Stimulated activated CD8-positive, alpha-beta memory T cell treated with anti-CD3 and anti-CD28 coated beads, Interleukin-15, amount 100 ng/mL, for 48 hours (primary cell): ENCODE measurements at regions not wholly inside any gene's neighbourhood (a gene's known extent, or its start where the extent isn't known, plus 50 kb on each side); places are given as distances from the start of the nearest gene placed in this dataset.
"Not testable (repeated sequence)": the region's sequence is repeated elsewhere in the genome, so short reads cannot be mapped to it uniquely, and the experiment has no call there.

Source experiments
- DNase-seq, 2 donors: peaks; one replicate each; pipeline ENCODE4 v3.0.0-alpha.2; 2020; ENCODE audit warnings: low read depth in 2 of 2

DNA sequence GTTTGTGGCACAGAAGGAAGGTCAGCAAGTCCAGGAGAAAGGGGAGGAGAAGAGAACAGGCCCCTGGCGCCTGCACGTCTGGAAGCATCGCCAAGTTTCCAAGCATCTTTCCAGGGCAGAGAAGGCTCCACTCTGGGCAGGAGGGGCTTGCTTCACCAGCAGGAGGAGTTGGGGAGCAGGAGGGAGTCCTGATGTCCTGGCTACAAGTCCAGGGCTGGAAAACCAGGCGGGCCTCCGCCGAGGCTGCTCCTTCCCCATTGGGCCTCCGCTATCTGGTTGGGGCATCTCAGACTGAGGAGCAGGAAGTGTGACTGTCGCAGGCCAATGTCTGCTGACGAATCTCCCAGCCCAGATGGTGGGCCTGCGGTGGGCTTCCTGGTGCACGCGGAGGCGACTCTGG is 421.9 kb downstream of the PREX1 start:
- peak in 1 of 2 donors; percentile 27 for DNase-seq

DNA sequence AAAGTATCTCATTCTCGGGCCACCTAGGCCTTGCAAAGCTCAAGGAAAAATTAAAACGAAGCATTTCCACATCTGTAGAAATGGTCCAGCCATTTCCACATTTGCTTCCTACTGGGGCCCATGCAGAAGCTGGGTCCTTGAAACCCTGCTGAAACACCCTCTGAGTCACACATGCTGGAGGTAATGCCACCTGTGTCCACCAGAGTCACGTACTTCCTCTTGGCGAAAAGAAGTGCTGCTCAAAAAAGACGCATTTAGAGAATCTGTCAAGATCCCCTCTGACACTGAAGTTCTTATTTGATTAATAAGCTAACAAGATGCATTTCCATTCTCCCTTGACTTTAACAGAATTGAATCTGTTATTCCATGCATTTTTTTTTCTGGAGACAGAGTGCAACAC is 423.2 kb downstream of the PREX1 start:
- no peak for DNase-seq

DNA sequence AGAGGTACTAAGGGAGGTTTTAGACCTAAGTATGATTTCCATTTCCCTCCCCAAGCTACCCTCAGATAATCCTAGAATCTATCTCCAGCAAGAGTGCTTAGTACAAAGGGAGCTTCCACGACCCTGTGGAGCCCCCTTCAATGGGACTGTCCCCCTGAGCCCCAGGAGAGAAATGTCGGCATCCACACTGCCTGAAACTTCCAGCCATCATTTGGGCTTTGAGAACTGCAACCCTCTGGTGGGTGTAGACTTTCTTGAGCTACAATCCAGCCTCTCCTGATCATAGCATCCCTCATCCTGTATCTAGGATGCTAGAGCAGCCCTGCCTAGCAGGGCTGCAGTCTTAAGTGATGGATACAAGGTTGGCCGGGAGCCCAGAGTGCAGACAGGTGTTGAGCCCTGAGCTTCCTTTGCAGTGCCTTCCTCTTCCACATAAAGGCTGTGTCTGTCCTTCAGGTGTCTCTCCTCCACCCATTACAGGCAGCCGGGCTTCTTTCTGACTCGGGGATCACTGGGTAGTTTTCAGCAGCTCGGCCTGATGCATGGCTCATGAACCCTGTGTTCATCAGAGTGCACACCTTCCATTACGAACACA is 424.5 kb downstream of the PREX1 start:
- no peak for DNase-seq

DNA sequence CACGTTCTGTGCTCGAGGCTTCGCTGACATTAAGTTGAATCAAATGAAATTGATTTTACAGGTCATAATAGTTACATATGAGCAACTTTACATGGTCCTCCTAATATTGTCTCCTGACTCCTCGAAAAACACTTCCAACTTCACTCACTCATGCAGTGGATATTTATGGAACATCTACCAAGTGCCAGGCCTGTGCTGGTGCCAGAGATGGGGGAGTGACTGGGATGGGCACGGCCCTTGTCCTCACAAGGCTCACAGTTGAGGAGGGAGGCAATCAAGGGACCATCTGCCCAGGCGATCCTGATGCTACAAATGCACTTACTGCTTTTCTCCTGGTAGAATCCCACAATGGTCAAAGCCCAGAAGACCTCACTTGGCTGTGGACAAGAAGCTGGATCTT is 426.4 kb downstream of the PREX1 start:
- DNase-seq, result no peak

DNA sequence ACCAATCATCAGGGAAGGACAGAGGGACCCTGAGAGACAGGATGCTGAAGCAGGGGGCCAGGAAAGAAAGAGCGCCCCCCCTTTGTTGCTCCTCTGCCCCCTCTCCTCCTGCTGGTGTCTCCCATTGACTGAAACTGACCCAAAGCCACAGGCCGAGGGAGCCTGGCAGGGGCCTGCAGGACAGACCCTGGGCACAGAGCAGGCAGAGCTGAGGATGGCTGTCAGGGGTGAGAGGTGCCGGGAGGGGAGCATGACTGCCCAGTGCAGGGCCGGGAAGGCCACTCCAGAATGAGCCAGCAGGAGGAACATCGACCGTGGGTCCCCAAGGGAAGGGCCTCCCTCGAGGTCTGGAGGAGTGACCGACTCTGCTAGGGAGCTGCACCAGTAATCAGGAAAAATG is 427.8 kb downstream of the PREX1 start:
- DNase-seq, result no peak

DNA sequence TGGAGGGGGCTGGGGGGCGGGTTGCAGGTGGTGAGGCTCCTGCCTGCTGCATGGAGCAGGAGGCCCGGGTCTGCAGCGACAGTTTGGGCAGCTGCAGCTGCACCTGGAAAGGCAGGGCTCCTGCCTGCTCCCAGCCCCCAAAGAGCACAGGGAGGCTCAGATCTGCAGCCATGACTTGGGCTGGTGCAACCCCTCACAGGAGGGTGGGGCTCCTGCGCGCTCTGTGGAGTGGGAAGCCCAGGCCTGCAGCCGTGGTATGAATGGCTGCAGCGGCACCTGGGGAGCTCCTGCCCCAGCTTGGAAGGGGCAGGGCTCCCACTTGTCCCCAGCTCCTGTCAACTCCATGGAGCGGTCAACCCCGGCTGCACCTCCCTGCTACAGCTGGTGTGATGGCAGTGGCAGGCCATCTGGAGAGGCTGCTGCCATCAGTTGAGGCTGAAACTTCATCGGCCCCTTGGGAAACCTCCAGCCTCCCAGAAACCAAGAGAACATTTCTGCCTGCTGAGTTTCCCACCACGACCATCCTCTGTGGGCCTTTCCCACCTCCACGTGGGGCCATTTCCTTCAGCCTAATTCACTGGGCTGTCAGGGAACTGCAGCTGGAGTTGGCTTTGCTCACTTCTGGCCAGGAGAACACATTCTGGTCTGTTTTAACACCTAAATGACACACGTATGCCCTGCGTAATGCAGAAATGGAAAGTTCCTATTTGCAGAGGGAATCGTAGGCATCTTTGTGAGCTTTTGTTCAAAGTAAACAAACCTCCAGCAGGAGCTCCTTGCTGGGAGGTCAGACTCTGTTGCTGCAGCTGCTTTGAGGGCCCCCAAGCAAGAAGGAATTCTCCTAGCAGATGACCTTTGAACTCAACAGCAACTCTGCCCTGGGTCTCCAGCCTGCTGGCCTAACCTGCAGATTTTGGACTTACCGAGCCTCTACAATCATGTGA is 429.0 kb downstream of the PREX1 start:
- no peak for DNase-seq

DNA sequence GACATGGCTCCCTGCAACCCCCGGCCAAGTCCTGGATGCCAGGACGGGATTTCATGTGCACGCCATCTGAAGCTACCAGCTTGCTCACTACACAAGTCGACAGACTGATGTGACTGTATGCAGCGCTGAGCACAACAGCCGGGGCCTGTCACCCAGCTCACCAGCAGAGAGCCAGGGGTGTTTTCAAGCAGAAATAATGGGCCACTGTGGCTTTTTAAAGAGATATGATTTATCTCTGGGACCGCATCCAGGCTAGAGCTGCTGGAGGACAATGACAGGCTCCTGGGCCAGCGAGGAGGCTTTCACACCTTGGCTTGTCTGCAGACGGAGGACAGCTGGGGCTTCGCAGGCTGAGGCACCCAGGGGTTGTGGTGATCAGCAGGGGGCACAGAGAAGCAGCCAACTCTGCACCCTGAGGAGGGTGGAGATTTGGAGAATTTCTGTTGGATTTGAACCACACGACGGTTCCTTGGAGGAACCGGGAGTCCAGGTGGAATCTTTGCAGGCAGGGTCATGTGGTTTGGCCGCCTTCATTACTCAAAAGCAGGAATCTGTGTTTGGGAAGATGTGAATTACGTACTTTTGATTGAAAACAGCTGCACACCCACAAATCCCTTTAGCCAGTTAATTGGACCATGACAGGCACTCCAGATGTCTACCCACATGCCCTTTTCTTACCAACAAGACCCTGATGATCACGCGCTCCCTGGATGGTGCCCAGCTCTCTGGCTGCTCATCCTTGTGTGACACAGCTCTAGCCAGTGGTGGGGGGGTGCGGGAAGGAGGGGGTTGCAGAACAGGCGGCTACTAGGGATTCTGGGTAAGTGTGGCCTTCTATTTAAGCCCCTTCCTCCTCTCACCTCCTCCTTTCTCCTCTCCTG is 430.6 kb downstream of the PREX1 start:
- DNase-seq, result not testable (repeated sequence)

DNA sequence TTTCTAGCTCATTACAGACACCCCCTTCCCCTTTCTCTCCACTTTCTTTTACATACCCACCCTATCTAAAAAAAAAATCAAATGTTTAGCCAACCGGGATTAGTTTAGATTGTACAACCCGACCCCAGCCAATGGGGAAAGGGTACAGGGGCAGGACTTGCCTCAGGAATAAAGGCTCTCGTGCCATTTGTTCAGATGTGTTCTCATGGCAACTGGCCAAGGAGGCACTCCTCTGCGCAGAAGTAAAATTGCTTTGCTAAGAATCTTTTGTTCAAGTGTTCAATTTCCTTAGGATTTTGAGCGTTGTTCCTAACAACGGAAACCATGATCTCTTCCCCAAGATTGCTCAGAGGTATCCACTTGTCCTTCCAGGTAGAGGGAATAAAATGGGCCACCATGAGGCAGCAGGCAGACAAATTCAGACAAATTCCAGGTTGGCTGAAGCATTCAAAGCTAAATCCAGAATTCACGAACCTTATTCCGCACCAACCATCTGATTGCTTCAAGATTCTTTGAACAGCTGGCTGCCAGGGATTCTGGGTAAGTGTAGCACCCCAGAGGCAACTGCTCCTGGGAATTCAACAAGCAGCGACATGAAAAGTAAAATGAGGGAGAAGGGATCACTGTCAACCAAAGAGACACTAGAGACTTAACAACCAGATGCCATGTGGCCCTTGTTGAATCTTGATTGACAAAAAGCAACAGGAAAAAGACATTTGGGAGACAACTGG is 431.8 kb downstream of the PREX1 start:
- DNase-seq, result no peak

DNA sequence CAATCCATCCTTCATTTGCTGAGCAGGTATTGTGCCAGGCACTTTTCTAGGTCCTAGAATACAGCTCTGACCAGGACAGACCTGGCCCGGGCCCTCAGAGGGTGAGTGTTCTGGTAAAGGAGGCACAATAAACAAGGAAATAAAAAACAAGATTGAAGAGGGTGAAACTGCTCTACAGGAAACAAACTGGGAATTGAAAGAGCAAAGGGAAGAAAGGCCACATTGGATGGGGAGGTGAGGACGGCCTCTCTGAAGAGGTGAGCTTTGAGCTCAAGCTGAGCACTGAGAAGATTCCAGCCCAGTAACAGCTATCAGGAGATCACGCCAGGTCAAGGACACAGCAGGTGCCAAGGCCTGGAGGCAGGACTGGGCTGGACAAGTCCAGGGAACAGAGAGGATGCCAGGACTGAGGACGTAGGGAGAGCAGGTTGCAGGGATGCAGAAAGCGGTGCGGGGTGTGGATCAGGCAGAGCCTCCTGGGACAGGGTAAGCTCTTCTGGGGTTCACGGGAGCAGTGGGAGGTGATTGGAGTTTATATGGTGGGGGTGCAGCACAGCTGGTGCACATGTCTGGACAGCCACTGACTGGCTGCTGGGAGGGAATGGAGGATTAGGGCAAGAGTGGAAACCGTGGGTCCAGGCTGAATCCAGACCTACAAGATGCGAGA is 433.3 kb downstream of the PREX1 start:
- no peak for DNase-seq

DNA sequence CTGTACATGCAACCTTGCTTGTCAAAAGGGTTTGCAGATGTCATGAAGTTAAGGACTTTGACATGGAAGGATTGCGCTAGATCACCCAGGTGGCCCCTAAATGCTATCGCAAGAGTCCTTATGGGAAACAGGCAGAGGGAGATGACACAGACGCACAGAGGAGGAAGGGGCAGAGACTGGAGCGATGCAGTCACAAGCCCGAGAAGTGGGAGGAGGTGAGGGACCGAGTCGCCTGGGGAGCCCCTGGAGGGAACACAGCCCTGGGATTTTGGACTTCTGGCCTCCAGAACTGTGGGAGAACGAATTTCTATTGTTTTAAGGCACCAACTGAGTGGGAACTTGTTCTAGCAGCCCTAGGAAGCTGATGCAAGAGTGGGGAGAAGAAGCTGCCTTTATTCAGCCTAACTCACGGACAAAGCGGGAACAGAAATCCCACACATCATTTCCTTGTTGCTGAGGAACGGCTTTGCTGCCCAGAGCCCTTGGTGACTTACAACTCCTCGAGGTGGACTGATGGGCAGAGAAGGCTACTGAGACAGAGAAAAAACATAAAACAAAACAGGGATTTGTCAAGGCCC is 434.0 kb downstream of the PREX1 start:
- no peak for DNase-seq

DNA sequence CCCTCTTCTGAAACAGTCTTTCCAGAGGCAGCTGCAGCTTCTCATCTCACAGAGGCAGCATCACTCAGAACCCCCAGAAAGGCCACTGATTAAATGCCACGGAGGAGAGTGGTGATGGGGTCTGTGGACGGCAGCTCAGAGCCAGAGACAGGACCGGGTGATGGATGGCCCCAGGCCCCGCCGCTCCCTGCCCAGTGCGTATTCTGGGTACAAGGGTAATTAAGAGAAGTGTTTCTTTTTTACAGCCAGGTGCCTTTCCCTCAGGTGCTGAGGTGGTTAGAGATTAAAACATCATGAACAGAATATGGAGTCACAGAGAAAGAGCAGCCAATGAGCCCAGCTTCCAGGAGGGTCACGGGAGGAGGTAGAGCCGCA is 434.5 kb downstream of the PREX1 start:
- no peak for DNase-seq

DNA sequence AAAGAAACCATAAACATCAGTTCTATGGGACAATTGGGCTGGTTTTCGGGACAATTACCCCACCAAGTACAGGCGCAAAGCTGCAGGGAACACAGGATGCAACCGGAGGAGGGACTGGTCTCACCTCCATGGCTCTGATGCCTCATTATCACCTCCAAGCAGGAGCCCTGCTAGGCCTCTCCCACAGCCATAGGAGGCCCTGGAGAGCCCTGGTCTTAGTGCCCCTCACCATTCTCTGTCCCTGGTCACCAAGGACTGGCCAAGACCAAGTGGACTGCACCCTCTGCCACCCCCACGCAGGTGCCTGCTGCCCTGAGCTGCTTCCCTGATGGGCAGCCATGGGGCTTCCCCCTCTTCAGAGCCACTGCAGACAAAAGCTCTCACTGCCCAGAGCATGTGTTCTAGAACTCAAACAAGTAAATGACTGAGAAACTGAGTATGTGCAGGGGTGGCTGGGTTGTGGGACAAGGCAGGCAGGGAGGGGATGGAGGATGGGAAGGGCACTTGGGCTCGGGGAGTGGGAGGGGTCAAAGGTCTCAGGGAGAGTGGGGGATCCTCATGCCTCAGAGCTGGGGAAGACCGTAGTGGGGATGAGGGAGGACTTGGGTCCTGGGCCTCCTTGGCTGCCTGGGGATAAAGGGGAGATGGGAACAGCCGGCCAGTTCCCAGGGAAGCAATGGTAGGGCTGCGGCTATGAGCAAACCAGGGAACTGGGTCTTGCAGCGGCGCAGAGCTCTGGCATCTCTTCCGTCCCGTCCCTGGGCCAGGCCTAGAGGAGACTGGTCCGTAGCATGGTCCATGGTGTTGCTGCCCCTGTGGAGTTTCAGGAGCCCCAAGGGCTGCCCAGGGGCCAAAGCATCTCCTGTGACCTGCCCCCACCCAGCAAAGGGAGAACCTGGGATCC is 435.1 kb downstream of the PREX1 start:
- DNase-seq, result no peak

DNA sequence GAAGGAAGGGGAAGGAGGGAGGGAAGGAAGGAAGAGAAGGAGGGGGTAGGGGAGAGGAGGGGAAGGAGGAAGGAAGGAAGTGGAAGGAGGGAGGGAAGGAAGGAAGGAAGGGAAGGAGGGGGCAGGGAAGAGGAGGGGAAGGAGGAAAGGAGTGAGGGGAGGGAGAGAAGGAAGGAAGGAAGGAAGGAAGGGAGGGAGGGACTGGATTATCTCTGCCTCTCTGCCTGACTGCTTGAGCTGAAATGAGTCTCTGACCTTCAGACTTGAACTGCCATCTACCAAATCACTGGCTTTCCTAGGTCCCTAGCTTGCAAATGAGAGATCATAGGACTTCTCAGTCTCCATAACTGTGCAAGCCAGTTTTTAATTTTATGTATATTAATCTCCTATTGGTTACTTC is 436.8 kb downstream of the PREX1 start:
- DNase-seq, result no peak

DNA sequence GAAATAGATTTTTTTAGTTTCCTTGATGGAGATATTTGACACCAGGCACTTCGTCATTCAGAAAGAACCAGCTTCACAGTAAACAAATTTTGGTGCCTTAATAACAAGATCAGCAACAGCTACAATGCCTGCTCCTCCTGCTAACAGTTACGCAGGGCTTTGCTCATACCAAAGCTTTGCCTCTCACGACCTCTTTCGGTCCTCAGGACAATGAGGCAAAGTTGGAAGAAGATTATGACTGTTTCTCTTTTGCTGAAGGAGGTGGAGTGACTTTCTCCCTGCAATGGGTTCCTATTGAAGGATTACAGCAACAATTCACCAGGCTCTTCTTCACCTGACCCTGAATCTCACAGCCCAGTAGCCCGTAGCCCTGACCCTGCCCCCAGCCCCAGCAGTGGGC is 440.1 kb downstream of the PREX1 start:
- DNase-seq, result no peak

DNA sequence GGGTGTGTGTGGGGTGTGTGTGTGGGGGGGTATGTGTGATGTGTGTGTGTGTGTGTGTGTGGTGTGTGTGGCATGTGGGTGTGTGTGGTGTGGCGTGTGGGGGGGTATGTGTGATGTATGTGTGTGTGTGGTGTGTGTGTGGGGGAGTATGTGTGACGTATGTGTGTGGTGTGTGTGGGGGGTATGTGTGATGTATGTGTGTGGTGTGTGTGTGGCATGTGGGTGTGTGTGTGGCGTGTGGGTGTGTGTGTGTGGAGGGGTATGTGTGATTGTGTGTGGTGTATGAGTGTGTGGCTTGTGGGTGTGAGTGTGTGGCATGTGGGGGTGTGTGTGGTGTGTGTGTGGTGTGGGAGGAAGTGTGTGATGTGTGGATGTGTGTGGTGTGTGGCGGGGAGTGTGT is 442.3 kb downstream of the PREX1 start:
- DNase-seq, result no peak

DNA sequence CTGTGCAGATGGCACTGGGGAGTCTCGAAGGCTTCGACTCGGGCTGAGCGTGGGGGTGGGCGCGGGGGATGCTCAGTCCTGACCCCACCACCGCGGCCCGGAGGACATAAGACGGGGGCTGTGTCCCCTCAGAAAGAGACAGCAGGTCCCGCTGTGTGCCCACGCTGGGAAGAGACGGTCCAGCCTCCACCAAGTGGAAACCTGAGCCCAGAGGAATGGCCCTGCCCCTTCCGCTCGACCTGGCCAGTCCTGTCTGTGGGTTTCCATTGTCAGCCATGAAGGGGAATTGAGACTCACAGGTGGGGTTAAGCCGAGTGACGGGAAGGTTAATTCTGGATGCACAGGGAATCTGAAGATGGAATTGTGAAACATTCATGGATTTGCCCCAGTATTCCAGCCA is 442.7 kb downstream of the PREX1 start:
- no peak for DNase-seq

DNA sequence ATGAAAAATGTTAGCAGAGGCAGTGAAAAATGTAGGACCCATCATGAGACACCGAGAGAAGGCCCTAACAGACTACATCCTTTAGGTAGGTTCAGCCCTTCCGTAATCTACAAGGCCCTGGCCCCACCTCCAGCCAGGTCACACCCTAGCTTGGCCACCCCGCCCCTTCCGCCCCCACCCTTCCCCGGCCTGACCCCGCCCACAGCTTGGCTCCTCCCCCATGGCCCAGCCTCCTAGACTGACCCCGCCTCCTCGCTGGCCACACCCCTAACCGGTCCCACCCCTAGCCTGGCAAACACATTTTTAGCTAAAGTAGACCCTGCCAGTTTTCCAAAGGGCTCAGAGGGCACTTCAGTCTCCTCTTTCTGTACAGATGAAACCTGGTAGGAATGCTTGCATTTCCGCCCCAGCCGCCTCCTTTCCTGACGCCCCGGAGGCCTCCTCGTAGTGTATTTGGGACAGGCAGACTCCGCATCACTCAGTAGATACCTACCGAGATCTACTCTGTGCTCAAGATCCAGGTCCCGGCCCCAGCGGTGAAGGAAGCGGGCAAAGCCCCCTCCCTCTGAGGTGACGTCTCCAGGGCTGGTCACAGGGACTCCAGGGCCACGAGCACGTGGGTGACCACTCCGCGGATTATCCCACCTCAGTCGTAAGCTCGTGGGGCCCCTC is 443.5 kb downstream of the PREX1 start:
- DNase-seq, result no peak

DNA sequence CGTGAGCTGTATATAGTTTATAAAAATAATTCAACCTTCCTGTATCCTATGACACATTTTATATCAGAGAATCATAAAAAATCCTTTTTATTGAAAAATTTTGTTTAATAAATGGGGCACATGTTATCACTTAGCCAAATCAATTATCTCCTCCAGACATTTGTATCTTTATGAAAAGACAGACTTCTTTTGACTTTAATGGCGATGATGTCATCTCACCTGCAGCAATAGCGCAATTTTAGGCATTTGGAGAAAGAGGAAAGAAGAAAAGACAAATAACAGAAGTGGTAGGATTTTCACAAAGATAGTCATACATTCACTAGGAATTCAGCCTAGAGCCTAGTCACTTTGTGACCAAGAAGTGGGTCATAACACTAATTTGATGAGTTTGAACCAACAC is 444.5 kb downstream of the PREX1 start:
- no peak for DNase-seq

DNA sequence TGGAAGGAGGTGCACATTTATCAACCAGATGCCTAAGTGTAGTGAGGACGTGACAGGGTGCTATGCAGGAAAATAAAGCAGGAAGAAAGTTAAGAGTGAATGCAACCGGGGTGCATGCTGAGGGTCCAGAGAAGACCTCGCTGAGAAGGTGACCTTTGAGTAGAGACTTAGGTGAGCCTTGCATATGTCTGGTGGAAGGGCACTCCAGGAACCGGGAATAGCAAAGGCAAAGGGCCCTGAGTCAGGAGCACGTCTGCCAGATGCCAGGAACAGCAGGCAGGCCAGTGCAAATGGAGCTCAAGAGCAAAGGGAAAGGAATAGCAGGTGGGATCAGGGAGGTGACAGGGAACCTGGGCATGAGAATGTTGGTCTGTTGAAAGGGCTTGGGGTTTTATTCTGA is 445.5 kb downstream of the PREX1 start:
- DNase-seq, result no peak
